NCI-H1694 treated with DMSO at 0.1 percent for 48 hours (cell line): ENCODE measurements at regions not wholly inside any gene's neighbourhood (a gene's known extent, or its start where the extent isn't known, plus 50 kb on each side); places are given as distances from the start of the nearest gene placed in this dataset.

ENCODE experiments used
- DNase-seq: peaks from one replicate; lab custom pipeline; 2025; lab: John Stamatoyannopoulos, UW

GRCh38 chr5:171604195-171604594 lies 181.4 kb upstream of the SMIM23 start:
- DNase-seq, result no peak

- no peak for DNase-seq
These were observed 179.1 kb upstream of the SMIM23 start for GRCh38 chr5:171606414-171607024.

- no peak for DNase-seq
These were observed 177.8 kb upstream of the SMIM23 start for GRCh38 chr5:171607863-171608262.

GRCh38 chr5:171609806-171610452 lies 175.7 kb upstream of the SMIM23 start:
- no peak for DNase-seq

- DNase-seq, result no peak
These were observed 174.9 kb upstream of the SMIM23 start for GRCh38 chr5:171610686-171611085.

- no peak for DNase-seq
These were observed 172.9 kb upstream of the SMIM23 start for GRCh38 chr5:171612749-171613148.

GRCh38 chr5:171614511-171614910 lies 171.1 kb upstream of the SMIM23 start:
- DNase-seq, result no peak

GRCh38 chr5:171614971-171615653 lies 170.5 kb upstream of the SMIM23 start:
- DNase-seq, result no peak

GRCh38 chr5:171615705-171616640 lies 169.6 kb upstream of the SMIM23 start:
- DNase-seq, result no peak

- no peak for DNase-seq
These were observed 168.4 kb upstream of the SMIM23 start for GRCh38 chr5:171617266-171617665.

- peak; percentile 60 for DNase-seq
These were observed 167.6 kb upstream of the SMIM23 start for GRCh38 chr5:171617817-171618591.

- DNase-seq, result no peak
These were observed 166.4 kb upstream of the SMIM23 start for GRCh38 chr5:171619196-171619595.

GRCh38 chr5:171619744-171620143 lies 165.9 kb upstream of the SMIM23 start:
- DNase-seq, result no peak

GRCh38 chr5:171622010-171622409 lies 163.6 kb upstream of the SMIM23 start:
- peak; percentile 37 for DNase-seq

- DNase-seq, result no peak
These were observed 162.5 kb upstream of the SMIM23 start for GRCh38 chr5:171623107-171623506.

GRCh38 chr5:171623551-171624097 lies 162.0 kb upstream of the SMIM23 start:
- no peak for DNase-seq

- no peak for DNase-seq
These were observed 161.2 kb upstream of the SMIM23 start for GRCh38 chr5:171624396-171624795.

- DNase-seq, result no peak
These were observed 160.0 kb upstream of the SMIM23 start for GRCh38 chr5:171625646-171626045.

GRCh38 chr5:171627936-171628632 lies 157.5 kb upstream of the SMIM23 start:
- no peak for DNase-seq

GRCh38 chr5:171628633-171628974 lies 157.0 kb upstream of the SMIM23 start:
- DNase-seq, result no peak

GRCh38 chr5:171629221-171629620 lies 156.4 kb upstream of the SMIM23 start:
- DNase-seq, result no peak
